GM08714 (cell line): ENCODE measurements at regions not wholly inside any gene's neighbourhood (a gene's known extent, or its start where the extent isn't known, plus 50 kb on each side); places are given as distances from the start of the nearest gene placed in this dataset.

Source experiments
- H3K4me3 ChIP-seq: fragments of 200-500 bp; sonication (Bioruptor generic); 2 replicates; pipeline ENCODE4 v1.5.1; 2014; ENCODE audit warnings: mild to moderate bottlenecking, low read length, inconsistent platforms
- ZNF274 ChIP-seq: IDR thresholded peaks from 2 replicates; pipeline ENCODE4 v1.6.1; 2012; ENCODE audit warnings: mild to moderate bottlenecking, low read depth, low read length

DNA sequence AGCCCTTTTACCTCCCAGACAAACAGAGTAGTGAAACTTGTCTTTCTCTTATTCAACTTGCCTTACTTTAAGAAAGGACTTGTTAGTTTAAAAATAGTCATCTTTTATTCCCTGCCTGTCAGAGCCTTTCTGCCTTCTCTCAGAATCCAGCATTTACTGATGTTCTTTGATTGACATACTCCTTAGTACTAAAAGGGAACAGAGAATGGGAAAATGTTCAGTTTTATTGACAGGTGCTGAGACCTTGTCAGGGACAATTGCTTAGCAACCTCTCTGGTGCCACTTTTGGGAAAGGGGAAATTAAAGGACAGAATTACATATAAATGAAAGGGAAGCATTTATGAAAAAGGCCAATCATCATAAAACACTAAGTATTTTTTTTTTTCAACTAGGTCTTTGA lies 378.3 kb downstream of the PDCD6IP start:
- TF ChIP-seq ZNF274 = no peak
- H3K4me3 ChIP-seq = no peak overlapping the region

- TF ChIP-seq ZNF274 = no peak
- no peak overlapping the region for H3K4me3 ChIP-seq
Observed at GRCh38 chr3:34178415-34178814, 380.0 kb downstream of the PDCD6IP start.

- TF ChIP-seq ZNF274 = no peak
- no peak overlapping the region for H3K4me3 ChIP-seq
Observed at GRCh38 chr3:34179716-34180115, 381.3 kb downstream of the PDCD6IP start.

DNA sequence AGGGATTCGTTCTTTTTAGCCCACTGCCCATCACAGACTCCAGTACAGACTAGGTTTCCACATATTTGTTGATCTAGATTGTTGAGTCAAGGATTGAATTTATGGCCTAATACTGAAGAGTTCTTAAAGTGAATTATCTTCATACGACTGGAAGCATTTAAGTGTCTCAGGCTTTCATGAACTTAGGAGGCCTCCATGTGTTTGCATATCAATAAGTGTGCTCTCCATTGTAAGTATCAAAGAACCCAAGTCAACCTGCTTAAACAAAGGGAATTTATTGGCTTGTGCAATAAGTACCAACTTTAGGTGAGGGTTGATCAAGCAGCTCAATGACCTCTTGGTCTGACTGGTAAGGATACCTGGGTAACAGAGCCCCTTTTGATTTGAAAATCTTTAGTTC lies 382.1 kb downstream of the PDCD6IP start:
- no peak for TF ChIP-seq ZNF274

GRCh38 chr3:34183114-34183513 lies 384.7 kb downstream of the PDCD6IP start:
- no peak for TF ChIP-seq ZNF274
- no peak overlapping the region for H3K4me3 ChIP-seq

More for the DNA sequence above, 382.1 kb downstream of the PDCD6IP start:
- H3K4me3 ChIP-seq = no peak overlapping the region

GRCh38 chr3:34183611-34184340 lies 385.3 kb downstream of the PDCD6IP start:
- TF ChIP-seq ZNF274 = no peak

GRCh38 chr3:34185301-34185700 lies 386.9 kb downstream of the PDCD6IP start:
- H3K4me3 ChIP-seq = no peak overlapping the region
- TF ChIP-seq ZNF274 = no peak

More at GRCh38 chr3:34183611-34184340, 385.3 kb downstream of the PDCD6IP start:
- no peak overlapping the region for H3K4me3 ChIP-seq

DNA sequence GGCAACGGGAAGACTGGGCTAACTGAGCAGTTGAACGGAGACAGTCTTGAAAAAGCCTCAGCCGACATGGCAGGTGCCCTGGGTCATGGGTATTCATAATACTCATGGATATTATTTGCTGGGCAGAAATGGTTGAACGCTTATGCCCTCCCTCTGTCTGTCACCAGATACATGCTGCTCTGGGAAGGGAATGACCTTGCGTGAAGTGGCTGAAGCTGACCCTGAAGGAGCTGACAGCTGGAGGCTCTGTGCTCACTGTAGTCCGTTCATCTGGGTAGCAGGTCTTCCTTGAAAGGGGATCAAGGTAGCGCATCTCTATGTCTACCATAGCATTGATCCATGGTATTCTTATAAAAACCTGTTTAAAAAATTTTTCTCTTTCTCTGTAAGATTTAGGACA lies 390.7 kb downstream of the PDCD6IP start:
- H3K4me3 ChIP-seq = no peak overlapping the region
- TF ChIP-seq ZNF274 = no peak

DNA sequence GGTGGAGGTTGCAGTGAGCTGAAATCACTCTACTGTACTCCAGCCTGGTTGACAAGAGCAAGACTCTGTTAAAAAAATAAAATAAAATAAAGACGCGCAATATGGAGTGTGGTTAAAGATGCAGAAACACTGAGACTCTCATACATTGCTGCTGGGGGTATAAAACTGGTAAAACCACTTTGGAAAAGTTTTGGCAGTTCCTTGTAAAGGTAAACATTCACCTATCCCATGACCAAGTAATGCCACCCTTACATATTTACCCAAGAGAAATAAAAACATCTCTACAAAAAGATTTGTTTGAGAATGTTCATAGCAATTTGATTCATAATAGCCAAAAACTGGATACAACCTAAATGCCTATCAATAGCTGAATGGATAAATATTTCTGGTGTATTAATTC lies 398.5 kb downstream of the PDCD6IP start:
- no peak overlapping the region for H3K4me3 ChIP-seq
- no peak for TF ChIP-seq ZNF274

- no peak for TF ChIP-seq ZNF274
- no peak overlapping the region for H3K4me3 ChIP-seq
Observed at GRCh38 chr3:34198309-34198708, 399.9 kb downstream of the PDCD6IP start.

GRCh38 chr3:34200576-34200975 lies 402.1 kb downstream of the PDCD6IP start:
- TF ChIP-seq ZNF274 = no peak
- H3K4me3 ChIP-seq = no peak overlapping the region

- no peak overlapping the region for H3K4me3 ChIP-seq
- TF ChIP-seq ZNF274 = no peak
Observed at GRCh38 chr3:34202975-34203374, 404.5 kb downstream of the PDCD6IP start.

- no peak for TF ChIP-seq ZNF274
- no peak overlapping the region for H3K4me3 ChIP-seq
Observed at GRCh38 chr3:34203386-34203785, 405.0 kb downstream of the PDCD6IP start.

- no peak overlapping the region for H3K4me3 ChIP-seq
- TF ChIP-seq ZNF274 = no peak
Observed at GRCh38 chr3:34207002-34207401, 408.6 kb downstream of the PDCD6IP start.

DNA sequence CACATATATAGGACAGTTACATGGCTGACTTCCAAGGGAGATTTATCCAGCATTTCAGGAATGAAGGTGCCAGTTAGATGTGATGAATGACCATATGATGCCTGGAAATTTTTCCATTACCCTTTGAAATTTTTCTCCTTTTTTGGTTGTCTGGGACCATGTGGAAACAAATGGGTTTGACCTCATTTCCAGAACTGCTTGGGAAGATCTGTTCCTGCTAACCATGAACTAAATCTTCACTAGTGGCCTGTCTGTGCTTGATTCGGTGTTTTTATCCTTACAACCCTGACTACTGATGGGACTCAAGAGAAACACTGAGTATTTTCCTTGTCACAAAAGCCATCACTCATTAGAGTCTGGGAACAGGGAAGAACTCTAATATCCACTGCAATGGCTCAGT lies 409.4 kb downstream of the PDCD6IP start:
- H3K4me3 ChIP-seq = no peak overlapping the region
- TF ChIP-seq ZNF274 = no peak

- TF ChIP-seq ZNF274 = no peak
- H3K4me3 ChIP-seq = no peak overlapping the region
Observed at GRCh38 chr3:34212175-34212574, 413.7 kb downstream of the PDCD6IP start.
